ENCODE measurements at regions not wholly inside any gene's neighbourhood (a gene's known extent, or its start where the extent isn't known, plus 50 kb on each side); places are given as distances from the start of the nearest gene placed in this dataset.

DNA sequence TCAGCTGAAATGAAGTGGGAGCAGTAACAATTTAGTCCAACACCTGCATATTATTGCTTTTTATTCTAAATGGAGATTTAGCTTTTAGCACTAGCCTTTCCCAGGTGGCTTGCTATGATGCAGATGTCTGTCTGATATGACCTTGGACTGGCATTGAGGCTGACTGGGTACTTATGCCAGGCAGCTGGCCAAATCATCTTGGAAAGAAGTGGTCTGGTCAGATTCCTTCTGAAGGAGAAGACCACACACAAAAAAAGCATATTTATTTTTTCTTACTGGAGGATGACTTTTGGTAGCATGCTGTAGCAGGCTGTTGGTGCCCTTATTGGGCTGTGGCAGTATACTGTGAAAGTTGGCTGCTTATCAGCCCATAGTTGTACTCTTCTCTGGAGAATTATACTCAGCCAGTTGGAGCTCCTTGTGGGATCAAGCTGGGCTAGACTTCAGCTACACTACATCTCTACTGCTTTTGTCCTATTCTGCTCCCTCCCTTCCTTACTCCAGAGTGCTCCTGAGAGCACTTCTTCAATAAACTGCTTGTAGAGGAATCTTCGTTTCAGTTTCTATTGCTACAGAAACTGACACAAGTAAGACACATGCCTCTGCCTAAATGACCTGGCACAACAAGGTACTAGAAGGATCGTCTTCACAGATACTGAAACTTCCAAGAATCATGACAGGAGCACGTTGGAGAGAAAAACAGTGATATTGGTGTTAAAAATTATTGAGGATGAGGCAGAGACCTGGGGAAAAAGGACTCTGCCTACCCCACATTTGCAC is 196.8 kb upstream of the RPS6KA3 start:
- no peak for DNase-seq

DNA sequence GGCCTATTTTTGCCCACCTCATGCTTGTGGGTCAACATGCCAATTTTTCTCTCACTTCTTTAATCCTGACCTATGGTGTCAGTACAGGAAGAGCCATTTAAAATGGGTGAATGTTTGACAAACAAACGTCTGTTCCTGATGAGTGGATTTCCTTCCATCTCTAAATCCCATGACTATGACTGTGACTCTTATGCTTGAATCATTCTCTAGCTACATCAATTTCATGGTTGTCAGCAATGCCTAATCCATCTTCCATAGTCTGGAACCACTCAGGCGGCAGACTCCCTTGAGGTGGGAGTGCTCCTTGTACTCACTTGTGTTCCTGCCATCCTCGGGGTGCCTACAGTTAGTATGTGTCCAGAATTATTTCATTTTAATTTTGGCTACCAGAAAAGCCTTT is 194.9 kb upstream of the RPS6KA3 start:
- DNase-seq, result no peak

DNA sequence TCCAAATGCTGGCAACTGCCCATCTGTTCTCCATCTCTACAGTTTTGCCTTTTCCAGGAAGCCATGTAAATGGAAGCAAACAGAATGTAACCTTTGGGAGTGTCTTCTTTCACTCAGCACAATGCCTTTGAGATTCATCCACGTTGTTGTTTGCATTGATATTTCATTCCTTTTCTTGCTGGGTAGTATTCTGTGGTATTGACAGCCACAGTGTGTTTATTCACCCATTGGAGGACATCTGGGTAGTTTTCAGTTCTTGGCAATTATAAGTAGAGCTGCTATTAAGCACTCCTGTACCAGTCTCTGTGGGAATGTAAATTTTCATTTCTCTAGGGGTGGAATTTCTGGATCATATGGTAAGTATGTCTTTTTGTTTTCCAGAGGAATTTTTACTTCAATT is 194.3 kb upstream of the RPS6KA3 start:
- DNase-seq, result no peak

DNA sequence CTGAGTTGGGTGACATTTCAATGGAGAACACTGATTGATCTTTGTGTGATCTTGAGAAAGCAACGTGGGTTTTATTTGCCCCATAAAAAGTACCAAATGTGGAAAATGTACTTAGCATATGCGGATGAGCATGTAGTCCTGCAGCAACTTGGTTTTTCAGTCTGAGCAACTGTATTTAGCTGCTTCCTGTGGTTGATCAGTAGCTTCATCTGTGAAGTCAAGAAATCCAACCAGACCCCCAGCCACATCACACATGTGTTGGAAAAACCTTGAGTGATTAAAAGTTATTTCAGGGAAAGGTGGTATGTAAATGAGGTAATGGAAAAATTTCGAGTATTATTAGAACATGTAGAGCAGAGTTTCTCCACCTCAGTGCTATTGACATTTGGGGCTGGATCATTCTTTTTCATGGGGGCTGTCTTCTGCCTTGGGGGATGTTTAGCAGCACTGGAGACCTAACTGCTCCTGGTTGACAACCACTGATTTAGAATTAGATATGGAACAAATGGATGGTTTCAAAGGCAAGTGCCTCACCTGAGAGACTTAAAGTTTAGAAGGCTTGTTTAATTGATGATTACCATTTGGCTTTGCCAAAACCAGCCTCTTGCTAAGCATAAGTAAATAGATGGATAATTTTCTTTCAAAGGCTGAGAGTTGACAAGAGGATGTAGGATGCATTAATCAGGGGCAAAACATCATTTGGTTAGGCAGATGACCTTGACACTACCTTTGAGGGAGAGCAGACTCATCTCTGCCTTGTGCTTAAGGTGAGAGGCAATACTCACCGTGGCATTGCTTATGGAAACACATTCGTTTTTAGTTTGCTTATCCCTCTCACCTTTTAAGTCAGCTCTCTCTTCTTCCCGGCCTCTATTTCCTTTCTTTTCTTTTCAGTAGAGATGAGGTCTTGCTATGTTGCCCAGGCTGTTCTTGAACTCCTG is 193.0 kb upstream of the RPS6KA3 start:
- DNase-seq, result no peak

DNA sequence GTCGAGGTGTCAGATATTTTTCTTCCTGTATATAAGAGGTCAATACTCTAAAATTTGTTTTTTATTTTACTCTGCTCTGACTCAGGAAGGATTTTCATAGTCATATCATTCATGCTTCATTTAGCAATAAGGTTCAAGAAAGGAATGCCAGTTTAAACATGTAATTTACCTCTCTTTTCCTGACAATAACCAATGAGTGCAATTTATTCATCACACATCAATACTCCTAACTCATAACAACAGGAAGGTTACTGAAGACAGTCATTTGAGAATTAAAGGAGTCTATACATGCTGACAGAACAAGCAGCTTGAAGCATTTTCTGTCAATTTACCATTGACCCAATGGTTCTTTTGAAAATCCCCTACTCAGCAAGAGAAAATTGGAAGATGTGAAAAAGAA is 190.3 kb upstream of the RPS6KA3 start:
- no peak for DNase-seq

DNA sequence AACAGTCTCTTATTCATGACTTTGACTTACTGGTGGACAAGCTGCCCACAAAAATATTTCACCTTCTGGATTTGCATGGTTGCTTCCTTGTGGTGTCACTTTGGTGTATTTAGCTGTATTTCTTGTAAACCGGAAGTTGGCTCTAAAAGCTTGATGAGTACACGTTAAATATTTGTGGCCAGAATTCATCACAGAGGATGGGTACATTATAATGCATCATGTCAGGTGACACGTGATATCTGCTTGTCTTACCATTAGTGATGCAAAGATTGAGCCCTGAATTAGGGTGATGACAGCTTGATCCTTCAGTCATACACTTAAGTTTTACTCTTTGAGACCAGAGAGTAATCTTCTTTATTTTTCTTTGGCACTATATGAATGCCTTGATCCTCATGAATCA is 188.3 kb upstream of the RPS6KA3 start:
- no peak for DNase-seq

DNA sequence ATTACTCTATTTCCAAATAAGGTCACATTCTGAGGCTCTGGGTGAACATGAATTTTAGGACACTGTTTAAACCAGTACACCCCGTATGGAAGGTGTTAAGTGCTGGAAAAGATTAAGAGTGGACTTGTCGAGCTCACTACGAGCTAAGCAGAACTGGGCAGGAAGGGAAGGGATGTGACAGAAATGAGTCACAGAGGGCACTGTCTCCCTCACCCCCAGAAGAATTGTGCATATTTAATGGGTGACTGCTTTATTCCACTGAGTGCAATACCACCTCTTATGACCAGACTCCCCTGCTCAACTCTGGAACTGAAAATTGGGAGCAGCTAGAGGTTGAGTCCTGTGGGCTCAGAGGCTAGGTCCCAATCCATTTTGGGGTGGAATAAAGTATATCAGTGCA is 187.4 kb upstream of the RPS6KA3 start:
- no peak for DNase-seq

DNA sequence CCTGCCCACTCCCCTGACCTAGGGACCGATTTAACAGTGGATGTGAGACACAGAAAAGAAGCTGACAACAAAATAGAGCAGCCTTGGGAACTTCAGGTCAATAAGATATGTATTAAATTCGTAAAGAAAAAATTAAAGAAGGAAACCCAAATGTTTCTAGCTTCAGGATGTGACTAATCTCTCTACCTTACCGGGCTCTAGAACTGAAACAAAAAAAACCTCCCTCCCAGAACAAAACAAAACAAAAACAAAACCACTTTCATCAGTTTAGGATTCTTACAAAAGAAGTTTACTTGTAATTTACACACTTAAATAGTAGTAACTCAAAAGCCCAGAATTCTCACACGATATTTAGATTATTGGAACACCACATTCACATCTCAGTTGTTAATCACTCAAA is 185.8 kb upstream of the RPS6KA3 start:
- no peak for DNase-seq

DNA sequence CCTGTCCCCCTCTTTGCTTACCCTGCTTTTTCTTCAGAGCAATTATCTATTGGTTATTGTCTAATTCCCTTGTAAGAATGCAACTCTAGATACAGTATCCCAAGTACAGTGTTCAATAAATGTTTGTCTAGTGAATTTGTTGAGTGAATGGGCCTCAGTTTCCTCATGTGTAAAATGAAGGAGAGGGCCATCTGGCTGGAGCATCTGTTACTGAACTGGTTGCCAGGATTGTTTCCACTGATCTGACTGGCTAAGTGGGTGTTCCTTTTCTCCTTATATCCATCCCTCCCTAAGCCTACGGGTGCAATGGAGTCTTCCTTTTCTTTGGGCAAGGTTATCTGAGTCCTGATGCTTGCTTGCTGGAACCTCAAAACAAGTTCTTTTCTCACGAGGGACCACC is 185.2 kb upstream of the RPS6KA3 start:
- no peak for DNase-seq

DNA sequence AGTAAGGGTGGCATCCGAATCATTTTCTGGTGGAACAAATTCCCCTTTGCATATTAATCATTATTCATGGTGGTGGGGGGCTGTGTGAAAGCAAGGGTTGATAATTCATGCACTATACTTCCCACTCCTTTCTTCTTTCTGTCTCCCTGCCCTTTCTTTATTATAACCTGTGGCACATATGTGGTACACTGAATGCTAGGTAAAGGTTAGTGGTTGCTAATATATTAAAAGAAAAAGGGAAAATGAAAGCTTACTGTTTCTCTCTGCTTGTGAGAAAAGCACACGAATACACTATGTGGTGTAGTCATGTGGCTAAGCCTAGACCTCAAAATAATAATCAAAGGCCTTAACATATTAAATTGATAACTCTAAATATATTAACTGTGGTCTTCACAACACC is 178.4 kb upstream of the RPS6KA3 start:
- DNase-seq, result no peak

DNA sequence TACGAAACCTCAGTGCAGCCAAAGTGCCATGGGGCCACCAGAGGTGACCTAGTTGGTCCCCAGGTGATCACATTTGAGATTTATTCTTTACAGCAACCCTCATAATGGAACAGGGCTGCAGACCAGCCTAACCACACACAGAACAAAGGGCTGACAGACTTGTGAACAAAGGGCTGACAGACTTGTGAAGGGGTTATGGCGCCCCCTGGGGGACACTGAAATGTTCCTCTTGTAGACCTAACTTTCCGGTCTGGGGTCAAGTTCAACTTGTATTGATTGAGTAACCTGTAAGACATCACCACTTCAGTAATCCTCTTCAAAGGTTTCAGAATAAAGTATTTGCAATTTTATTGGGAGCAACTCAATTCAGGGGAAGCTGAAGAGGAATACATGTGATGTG is 175.9 kb upstream of the RPS6KA3 start:
- DNase-seq, result peak; percentile 87

DNA sequence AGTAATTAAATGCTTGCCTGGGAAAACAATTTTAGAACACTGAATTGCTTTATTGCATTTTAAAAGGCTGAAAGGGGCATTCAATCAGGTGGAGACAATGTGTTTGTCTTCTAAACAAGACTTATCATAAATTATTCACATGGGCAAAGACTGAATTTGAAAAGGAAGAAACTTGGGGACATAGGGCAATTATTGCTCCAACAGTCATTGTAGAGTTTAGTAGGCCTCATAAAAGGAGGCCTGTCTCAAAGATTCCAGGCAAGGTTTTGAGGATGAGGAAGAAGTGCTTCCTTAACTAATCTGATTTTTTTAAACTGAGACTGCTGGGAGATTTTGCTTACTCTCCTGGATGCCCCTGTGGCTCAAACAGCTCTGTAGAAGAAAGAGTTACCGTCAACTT is 174.4 kb upstream of the RPS6KA3 start:
- no peak for DNase-seq

DNA sequence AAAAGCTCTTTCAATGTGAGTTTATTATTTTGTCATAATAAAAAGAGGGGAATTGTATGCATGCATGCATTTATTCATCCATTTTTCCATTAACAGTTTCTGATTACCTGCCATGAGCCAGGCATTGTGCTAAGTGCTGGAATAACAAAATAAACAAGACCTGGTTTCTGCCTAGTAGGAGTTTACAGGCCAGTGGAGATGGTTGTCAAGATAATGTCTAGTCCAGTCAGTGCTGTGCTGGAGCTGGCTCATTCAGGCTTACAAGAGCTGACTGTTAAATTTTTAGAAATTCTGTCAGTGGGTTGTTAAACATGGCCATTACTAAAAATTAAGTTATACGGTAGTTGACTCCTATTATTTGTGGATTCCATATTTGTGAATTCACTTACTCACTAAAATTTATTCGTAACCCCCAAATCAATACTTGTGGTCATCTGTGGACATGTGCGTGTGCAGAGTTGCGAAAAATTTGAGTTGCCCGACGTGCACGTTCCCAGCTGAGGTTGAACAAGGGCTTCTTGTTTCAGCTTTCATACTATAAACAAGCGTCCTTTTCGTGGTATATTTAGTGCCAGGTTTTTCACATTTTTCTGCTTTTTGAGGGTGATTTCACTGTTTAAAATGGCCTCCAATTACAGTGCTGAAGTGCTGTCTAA is 172.3 kb upstream of the RPS6KA3 start:
- no peak for DNase-seq

DNA sequence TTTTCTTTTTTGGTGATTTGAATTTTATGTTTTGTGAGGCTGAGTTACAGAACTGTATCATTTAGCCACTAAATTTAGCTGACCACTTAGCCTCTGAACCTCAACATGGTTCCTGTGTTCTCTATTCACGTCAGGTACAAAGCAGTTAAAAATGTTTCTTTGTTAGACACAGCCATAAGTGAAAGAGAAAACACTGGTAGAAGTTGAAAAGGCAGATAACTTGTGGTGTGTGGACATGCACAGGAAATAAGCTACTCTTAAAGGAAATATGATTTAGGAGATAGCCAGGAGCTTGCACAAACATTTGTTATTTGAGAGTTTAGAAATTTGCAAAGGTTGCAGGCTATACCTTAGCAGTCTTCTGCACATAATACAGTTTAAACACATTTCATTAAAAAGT is 171.0 kb upstream of the RPS6KA3 start:
- DNase-seq, result no peak

DNA sequence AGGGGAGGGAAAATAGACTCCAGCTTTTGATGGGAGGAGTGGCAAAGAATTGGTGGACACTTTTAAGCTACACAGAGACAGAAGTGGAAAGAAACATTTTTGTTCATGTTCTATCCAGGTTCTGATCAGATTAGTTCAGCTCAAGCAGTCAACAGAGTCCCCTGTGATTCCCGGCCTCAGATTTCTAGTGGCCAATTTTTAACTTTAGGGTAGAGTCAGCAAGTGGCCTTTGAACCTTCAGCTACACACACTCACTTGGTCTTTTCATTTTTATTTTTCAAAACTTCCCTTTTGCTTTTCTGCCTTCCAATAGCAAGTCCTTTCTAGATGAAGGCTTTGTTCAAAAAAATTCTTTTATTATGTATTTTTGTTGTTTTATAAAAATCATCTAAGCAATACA is 169.2 kb upstream of the RPS6KA3 start:
- DNase-seq, result no peak

DNA sequence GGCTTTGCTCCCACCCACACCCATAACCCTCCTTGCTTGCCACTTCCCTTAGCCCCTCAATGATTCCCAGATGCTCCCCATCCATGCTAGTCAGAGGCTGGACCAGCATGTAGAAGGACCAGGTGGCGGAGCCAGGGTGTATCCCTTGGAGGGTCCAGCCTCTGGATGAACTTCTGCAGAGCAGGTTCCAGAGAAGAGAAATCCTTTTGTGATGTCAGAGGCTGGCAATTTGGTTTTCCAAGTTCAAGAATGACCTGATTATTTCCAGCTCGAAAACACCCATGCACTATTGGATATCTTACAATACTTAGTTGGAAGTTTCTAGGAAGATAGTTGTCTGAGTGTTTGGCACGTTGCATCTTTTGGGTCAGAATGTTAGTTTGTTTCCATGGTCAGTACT is 168.3 kb upstream of the RPS6KA3 start:
- no peak for DNase-seq

DNA sequence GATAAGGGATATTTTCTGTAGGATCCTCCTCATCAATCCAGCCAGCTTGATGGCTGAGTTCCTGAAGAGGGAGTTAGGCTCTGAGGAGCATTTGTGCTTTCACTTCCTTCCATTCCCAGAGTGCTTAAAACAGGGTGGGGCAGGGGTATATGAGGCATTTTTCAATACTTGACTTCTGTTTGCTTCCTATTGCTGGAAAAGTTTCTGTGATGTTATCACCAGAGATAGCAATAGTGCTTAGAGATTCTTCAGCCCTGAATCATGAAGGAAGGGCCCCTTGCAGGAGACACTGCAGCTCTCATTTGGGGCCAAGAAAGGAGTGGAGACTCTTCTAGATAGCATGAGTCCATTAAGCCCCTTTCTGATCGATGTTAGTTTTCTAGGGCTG is 166.7 kb upstream of the RPS6KA3 start:
- no peak for DNase-seq

DNA sequence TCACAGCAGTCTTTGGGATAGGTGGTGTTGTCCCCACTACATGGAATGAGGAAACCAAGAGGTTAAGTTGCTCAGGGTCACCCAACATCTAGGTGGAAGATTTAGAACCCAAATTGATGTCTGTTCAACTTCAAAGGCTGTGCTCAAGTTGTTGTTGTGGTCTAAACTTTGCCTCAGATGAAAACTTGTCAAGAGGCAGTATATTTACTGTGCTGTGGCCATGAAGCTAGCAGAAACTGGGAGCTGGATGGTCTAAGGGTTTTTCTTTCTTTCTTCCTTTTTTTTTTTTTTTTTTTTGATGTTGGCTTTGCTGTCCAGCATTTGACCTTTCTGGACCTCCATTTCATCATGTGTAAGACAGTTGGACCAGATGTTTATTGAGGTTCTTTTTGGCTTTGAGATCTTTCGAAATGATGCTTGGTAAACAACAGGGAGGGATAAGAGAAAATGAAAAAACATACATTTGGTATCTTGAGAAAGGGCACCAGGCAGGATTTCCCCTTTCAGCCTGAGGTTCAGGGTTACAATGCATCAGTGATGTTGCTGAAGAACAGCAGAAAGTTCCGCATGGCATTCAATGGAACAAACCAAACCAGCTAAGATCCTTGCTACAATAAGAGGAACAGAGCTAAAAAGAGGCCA is 166.2 kb upstream of the RPS6KA3 start:
- no peak for DNase-seq

DNA sequence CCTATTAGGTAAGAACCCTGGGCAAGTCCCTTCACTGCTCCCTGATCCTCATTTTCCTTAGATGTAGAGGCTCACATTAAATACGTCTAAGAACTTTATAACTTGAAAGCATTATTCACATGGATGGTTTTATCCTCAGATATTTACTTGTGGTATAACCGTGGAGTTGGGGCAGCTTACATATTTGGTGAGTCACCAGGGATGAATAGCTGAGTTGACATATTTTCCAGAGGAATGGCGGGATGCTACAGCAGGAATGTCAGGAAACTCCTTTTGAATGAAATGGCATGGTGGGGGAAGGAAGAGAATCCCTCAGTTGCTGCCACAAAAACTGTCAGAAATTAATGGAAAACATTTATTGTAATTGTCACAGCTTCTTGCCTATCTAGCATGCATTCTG is 165.3 kb upstream of the RPS6KA3 start:
- no peak for DNase-seq

DNA sequence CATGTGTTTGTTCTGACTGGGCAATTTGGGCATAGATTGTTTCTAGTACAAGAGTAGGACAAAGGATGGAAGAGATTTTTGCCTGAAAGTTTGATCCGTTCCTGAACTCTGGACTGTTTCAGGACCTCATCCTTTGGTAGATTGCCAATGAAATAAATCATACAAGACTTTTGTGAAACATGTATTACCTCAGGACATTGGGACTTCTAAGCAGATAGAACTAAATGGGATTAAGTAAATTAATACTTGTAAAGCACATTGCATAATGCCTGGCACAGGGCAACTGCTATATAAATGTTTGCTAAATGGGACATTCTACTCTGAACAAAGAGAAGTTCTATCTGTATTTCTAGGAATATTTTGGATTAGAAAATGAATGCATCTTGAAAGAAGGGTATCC is 164.8 kb upstream of the RPS6KA3 start:
- DNase-seq, result no peak

DNA sequence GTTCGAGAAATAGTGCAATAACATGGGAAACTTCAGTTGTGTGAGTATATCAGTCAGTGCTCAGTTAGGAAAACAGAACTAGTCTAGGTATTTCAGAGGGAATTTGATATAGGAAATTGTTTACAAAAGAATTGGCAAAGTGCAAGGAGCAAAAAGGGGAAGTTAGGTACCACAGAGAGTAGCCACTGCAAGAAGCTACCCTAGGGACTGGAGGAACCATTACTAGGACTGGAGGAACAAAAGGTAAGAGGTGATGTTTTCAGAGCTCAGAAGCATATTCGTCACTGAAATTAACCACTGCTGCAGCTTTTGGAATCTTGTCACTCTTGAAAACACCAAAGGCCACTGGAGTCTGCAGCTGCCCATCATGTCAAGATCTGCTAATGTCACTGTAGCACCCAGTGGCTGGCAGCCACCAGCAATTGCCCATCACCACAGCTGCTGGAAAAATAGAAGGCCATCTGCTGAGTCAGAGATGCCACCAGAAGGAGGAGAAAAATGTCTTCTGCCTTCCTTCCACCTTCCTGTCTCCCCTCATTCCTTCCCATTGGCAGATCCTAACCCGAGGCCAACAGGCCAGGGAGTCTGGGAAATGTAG is 160.6 kb upstream of the RPS6KA3 start:
- DNase-seq, result no peak

DNA sequence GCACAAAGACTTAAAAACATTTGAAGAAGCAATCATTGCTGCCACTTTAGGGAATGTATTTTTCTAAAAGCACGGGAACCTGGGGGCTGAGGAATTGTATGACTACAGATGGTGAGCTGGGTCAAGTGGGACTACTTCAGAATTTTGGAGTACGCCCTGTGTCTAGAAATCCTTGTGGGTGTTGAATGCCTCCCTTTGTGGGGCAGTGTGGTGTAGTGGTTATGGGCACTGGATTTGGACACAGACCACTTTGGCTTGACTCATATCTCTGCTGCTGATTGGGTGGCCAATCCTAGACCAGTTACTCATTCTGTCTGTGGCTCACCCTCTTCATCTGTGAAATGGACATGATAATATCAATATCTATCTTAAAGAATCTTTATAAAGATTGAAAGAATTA is 155.0 kb upstream of the RPS6KA3 start:
- no peak for DNase-seq

DNA sequence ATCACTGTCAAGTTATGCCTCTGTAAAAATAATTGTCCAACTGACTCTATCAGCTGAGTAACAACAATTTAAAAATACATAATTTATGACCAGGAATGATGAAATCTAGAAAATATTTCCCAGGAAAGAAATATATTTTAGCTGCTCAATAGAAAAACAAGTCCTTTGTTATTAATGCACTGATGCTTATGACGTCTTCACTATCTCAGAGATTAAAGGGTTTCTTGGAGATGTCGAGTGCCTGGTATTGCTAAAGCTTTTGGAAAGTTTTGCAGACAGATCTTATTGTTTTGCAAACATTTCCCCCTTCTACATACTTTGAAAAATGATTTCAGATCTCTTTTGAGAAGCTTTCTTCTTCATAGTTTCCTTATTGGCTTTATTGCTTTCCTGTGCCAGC is 154.6 kb upstream of the RPS6KA3 start:
- DNase-seq, result no peak
